ENCODE measurements at regions not wholly inside any gene's neighbourhood (a gene's known extent, or its start where the extent isn't known, plus 50 kb on each side); places are given as distances from the start of the nearest gene placed in this dataset.

DNA sequence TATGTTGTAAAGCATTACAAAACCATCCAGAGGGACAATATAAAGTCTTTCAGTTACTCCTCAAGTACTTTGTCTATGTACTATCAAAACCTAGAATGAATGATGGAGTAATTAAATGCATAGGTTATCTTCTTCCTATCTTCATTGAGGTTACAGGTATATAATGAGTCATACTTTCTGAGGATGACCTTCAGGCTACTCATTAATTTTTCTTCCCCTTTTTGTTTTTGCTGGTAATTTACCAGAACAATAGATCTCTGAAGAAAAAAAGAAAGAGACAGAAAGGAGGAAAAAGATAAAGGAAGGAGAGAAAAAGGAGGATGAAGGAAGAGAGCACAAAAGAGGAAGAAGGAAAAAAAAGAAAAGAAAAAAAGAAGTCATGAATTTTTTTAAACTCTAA, 398.4 kb downstream of the TBC1D32 start:
- no peak overlapping the region for H3K4me3 Mint-ChIP-seq
- no peak overlapping the region for H2AFZ ChIP-seq
- no peaks in the 10 kb centered on the region for H4K20me1 ChIP-seq (replicated peaks; ENCODE audit: insufficient read depth)
- no peak for DNase-seq (ENCODE audit: low spot score)
- no peaks in the 10 kb centered on the region for H3K36me3 Mint-ChIP-seq (ENCODE audit: low read depth)
- H3K9me3 Mint-ChIP-seq, result no peaks in the 10 kb centered on the region
- H3K79me2 ChIP-seq (replicated peaks; ENCODE audit: insufficient read depth), result no peaks in the 10 kb centered on the region
- no peak for ATAC-seq
- peaks cover 37% of the 10 kb centered on the region for H3K4me1 Mint-ChIP-seq
- TF ChIP-seq CREB1 (CRISPR knock-in tag; IDR thresholded peaks at IDR 0.05; ENCODE audit: low read depth), result no peak
- TF ChIP-seq ZNF114 (CRISPR knock-in tag; IDR thresholded peaks at IDR 0.05), result no peak
- TF ChIP-seq, protein P1, sequence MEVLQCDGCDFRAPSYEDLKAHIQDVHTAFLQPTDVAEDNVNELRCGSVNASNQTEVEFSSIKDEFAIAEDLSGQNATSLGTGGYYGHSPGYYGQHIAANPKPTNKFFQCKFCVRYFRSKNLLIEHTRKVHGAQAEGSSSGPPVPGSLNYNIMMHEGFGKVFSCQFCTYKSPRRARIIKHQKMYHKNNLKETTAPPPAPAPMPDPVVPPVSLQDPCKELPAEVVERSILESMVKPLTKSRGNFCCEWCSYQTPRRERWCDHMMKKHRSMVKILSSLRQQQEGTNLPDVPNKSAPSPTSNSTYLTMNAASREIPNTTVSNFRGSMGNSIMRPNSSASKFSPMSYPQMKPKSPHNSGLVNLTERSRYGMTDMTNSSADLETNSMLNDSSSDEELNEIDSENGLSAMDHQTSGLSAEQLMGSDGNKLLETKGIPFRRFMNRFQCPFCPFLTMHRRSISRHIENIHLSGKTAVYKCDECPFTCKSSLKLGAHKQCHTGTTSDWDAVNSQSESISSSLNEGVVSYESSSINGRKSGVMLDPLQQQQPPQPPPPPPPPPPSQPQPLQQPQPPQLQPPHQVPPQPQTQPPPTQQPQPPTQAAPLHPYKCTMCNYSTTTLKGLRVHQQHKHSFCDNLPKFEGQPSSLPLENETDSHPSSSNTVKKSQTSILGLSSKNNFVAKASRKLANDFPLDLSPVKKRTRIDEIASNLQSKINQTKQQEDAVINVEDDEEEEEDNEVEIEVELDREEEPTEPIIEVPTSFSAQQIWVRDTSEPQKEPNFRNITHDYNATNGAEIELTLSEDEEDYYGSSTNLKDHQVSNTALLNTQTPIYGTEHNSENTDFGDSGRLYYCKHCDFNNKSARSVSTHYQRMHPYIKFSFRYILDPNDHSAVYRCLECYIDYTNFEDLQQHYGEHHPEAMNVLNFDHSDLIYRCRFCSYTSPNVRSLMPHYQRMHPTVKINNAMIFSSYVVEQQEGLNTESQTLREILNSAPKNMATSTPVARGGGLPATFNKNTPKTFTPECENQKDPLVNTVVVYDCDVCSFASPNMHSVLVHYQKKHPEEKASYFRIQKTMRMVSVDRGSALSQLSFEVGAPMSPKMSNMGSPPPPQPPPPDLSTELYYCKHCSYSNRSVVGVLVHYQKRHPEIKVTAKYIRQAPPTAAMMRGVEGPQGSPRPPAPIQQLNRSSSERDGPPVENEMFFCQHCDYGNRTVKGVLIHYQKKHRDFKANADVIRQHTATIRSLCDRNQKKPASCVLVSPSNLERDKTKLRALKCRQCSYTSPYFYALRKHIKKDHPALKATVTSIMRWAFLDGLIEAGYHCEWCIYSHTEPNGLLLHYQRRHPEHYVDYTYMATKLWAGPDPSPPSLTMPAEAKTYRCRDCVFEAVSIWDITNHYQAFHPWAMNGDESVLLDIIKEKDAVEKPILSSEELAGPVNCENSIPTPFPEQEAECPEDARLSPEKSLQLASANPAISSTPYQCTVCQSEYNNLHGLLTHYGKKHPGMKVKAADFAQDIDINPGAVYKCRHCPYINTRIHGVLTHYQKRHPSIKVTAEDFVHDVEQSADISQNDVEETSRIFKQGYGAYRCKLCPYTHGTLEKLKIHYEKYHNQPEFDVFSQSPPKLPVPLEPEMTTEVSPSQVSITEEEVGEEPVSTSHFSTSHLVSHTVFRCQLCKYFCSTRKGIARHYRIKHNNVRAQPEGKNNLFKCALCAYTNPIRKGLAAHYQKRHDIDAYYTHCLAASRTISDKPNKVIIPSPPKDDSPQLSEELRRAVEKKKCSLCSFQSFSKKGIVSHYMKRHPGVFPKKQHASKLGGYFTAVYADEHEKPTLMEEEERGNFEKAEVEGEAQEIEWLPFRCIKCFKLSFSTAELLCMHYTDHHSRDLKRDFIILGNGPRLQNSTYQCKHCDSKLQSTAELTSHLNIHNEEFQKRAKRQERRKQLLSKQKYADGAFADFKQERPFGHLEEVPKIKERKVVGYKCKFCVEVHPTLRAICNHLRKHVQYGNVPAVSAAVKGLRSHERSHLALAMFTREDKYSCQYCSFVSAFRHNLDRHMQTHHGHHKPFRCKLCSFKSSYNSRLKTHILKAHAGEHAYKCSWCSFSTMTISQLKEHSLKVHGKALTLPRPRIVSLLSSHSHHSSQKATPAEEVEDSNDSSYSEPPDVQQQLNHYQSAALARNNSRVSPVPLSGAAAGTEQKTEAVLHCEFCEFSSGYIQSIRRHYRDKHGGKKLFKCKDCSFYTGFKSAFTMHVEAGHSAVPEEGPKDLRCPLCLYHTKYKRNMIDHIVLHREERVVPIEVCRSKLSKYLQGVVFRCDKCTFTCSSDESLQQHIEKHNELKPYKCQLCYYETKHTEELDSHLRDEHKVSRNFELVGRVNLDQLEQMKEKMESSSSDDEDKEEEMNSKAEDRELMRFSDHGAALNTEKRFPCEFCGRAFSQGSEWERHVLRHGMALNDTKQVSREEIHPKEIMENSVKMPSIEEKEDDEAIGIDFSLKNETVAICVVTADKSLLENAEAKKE (CRISPR knock-in tag; IDR thresholded peaks at IDR 0.05), result no peak
- TF ChIP-seq, protein P2, sequence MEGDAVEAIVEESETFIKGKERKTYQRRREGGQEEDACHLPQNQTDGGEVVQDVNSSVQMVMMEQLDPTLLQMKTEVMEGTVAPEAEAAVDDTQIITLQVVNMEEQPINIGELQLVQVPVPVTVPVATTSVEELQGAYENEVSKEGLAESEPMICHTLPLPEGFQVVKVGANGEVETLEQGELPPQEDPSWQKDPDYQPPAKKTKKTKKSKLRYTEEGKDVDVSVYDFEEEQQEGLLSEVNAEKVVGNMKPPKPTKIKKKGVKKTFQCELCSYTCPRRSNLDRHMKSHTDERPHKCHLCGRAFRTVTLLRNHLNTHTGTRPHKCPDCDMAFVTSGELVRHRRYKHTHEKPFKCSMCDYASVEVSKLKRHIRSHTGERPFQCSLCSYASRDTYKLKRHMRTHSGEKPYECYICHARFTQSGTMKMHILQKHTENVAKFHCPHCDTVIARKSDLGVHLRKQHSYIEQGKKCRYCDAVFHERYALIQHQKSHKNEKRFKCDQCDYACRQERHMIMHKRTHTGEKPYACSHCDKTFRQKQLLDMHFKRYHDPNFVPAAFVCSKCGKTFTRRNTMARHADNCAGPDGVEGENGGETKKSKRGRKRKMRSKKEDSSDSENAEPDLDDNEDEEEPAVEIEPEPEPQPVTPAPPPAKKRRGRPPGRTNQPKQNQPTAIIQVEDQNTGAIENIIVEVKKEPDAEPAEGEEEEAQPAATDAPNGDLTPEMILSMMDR (conservative IDR thresholded peaks at IDR 0.05; ENCODE audit: low read depth in 2 of 2), result no peak
- TF ChIP-seq, protein P3, sequence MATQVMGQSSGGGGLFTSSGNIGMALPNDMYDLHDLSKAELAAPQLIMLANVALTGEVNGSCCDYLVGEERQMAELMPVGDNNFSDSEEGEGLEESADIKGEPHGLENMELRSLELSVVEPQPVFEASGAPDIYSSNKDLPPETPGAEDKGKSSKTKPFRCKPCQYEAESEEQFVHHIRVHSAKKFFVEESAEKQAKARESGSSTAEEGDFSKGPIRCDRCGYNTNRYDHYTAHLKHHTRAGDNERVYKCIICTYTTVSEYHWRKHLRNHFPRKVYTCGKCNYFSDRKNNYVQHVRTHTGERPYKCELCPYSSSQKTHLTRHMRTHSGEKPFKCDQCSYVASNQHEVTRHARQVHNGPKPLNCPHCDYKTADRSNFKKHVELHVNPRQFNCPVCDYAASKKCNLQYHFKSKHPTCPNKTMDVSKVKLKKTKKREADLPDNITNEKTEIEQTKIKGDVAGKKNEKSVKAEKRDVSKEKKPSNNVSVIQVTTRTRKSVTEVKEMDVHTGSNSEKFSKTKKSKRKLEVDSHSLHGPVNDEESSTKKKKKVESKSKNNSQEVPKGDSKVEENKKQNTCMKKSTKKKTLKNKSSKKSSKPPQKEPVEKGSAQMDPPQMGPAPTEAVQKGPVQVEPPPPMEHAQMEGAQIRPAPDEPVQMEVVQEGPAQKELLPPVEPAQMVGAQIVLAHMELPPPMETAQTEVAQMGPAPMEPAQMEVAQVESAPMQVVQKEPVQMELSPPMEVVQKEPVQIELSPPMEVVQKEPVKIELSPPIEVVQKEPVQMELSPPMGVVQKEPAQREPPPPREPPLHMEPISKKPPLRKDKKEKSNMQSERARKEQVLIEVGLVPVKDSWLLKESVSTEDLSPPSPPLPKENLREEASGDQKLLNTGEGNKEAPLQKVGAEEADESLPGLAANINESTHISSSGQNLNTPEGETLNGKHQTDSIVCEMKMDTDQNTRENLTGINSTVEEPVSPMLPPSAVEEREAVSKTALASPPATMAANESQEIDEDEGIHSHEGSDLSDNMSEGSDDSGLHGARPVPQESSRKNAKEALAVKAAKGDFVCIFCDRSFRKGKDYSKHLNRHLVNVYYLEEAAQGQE (IDR thresholded peaks at IDR 0.05; ENCODE audit: unreplicated experiment), result no peak
- no peak for TF ChIP-seq EZH2 (IDR thresholded peaks at IDR 0.05; ENCODE audit: low read depth, unreplicated experiment)
- no peak for TF ChIP-seq JUNB (IDR thresholded peaks at IDR 0.05; ENCODE audit: unreplicated experiment)
- TF ChIP-seq, protein P4, sequence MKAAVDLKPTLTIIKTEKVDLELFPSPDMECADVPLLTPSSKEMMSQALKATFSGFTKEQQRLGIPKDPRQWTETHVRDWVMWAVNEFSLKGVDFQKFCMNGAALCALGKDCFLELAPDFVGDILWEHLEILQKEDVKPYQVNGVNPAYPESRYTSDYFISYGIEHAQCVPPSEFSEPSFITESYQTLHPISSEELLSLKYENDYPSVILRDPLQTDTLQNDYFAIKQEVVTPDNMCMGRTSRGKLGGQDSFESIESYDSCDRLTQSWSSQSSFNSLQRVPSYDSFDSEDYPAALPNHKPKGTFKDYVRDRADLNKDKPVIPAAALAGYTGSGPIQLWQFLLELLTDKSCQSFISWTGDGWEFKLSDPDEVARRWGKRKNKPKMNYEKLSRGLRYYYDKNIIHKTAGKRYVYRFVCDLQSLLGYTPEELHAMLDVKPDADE (IDR thresholded peaks at IDR 0.05), result no peak
- TF ChIP-seq EZH2phosphoT487 (IDR thresholded peaks at IDR 0.05; ENCODE audit: unreplicated experiment), result no peak
- no peaks in the 10 kb centered on the region for H3F3A ChIP-seq (replicated peaks; ENCODE audit: low read depth)
- H3K9me2 ChIP-seq (ENCODE audit: insufficient read depth), result no peaks in the 10 kb centered on the region
- H3K27ac ChIP-seq (ENCODE audit: low read depth), result no peak overlapping the region
- H3K4me1 ChIP-seq (ENCODE audit: insufficient read depth), result peaks cover 38% of the 10 kb centered on the region
- peaks cover 4% of the 10 kb centered on the region for H3K27me3 Mint-ChIP-seq (ENCODE audit: insufficient read depth, low read depth, poor library complexity)
- H3K36me3 ChIP-seq (ENCODE audit: insufficient read depth), result no peaks in the 10 kb centered on the region
- H3K4me3 ChIP-seq, result no peak overlapping the region
- no peak overlapping the region for H3K27ac Mint-ChIP-seq
- H3K4me2 ChIP-seq, result no peak overlapping the region
- H3K27me3 ChIP-seq (ENCODE audit: insufficient read depth), result peaks cover 18% of the 10 kb centered on the region
